Bone marrow (tissue), 2 donors: ENCODE measurements at regions not wholly inside any gene's neighbourhood (a gene's known extent, or its start where the extent isn't known, plus 50 kb on each side); places are given as distances from the start of the nearest gene placed in this dataset.
"Not testable (repeated sequence)": the region's sequence is repeated elsewhere in the genome, so short reads cannot be mapped to it uniquely, and the experiment has no call there.

ENCODE experiments used
- DNase-seq, 2 donors: peaks; one replicate each; lab custom pipeline; 2025; lab: John Stamatoyannopoulos, UW

GRCh38 chr2:113386780-113387433 lies 50.6 kb upstream of the ZNG1B start:
- DNase-seq, result not testable (repeated sequence)

- DNase-seq, result not testable (repeated sequence)
Measured at GRCh38 chr2:113379621-113380020, 57.9 kb upstream of the ZNG1B start.

- DNase-seq, result no peak
Measured at GRCh38 chr2:113376913-113377445, 60.5 kb upstream of the ZNG1B start.

GRCh38 chr2:113376253-113376912 lies 61.1 kb upstream of the ZNG1B start:
- DNase-seq, result no peak

GRCh38 chr2:113374857-113375256 lies 62.6 kb upstream of the ZNG1B start:
- DNase-seq, result not testable (repeated sequence)

- not testable (repeated sequence) for DNase-seq
Measured at GRCh38 chr2:113372258-113372834, 65.1 kb upstream of the ZNG1B start.

- no peak for DNase-seq
Measured at GRCh38 chr2:113370478-113371091, 66.9 kb upstream of the ZNG1B start.

- DNase-seq, result no peak
Measured at GRCh38 chr2:113370030-113370429, 67.5 kb upstream of the ZNG1B start.

- DNase-seq, result not testable (repeated sequence)
Measured at GRCh38 chr2:113368581-113368980, 68.9 kb upstream of the ZNG1B start.

- not testable (repeated sequence) for DNase-seq
Measured at GRCh38 chr2:113366821-113367220, 70.7 kb upstream of the ZNG1B start.

GRCh38 chr2:113365791-113366190 lies 71.7 kb upstream of the ZNG1B start:
- not testable (repeated sequence) for DNase-seq

- not testable (repeated sequence) for DNase-seq
Measured at GRCh38 chr2:113365290-113365689, 72.2 kb upstream of the ZNG1B start.

GRCh38 chr2:113361051-113361450 lies 76.4 kb upstream of the ZNG1B start:
- no peak for DNase-seq

GRCh38 chr2:113357071-113357470 lies 78.3 kb upstream of the PAX8 start:
- no peak for DNase-seq

GRCh38 chr2:113356284-113356683 lies 77.6 kb upstream of the PAX8 start:
- DNase-seq, result not testable (repeated sequence)

- not testable (repeated sequence) for DNase-seq
Measured at GRCh38 chr2:113355339-113356015, 76.8 kb upstream of the PAX8 start.

- DNase-seq, result no peak
Measured at GRCh38 chr2:113351375-113352355, 72.9 kb upstream of the PAX8 start.

- DNase-seq, result not testable (repeated sequence)
Measured at GRCh38 chr2:113343800-113344199, 65.1 kb upstream of the PAX8 start.

- DNase-seq, result peak; percentile 17 to 72
Measured at GRCh38 chr2:113342650-113343049, 63.9 kb upstream of the PAX8 start.

GRCh38 chr2:113341870-113342253 lies 63.1 kb upstream of the PAX8 start:
- not testable (repeated sequence) for DNase-seq
